GM19395 (cell line): ENCODE measurements at regions not wholly inside any gene's neighbourhood (a gene's known extent, or its start where the extent isn't known, plus 50 kb on each side); places are given as distances from the start of the nearest gene placed in this dataset.

ENCODE experiments used
- ATAC-seq: cut with Tn5 transposase; IDR thresholded peaks from one replicate; pipeline ENCODE4 v1.9.1; 2021; ENCODE audit warnings: mild to moderate bottlenecking, moderate library complexity; ENCODE audit not compliant: unreplicated experiment

- ATAC-seq: no peak
Measured at GRCh38 chr21:34313116-34313515, 50.7 kb upstream of the KCNE2 start.
